ENCODE measurements at regions not wholly inside any gene's neighbourhood (a gene's known extent, or its start where the extent isn't known, plus 50 kb on each side); places are given as distances from the start of the nearest gene placed in this dataset.

DNA sequence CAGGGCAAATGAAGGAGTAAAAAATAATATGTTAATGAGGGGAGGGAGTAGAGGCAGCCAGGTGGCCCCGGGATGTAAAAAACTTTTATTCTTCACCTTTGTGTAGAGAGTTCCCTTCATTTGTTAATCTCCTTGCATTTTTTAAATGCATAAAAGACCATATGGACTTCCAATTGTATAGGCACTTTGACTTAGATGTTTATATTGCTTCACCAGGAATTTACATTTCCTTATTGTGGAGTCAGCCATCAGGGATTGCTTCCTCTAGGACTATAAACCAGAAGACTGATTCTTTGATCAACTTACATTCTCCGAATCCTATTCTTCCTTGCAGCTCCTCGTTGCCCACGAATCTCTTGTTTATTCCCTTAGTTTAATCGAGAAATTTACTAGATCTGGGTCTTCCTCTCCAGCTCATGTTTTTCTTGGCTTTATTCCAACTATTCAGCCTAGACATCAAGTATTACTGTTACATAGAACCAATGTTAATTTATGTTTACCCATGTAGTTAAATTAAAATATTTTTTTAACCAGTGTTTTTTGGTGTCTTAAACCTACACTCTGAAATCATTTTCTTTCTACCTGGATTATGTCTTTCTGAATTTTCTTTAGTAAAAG is 1187.0 kb upstream of the SLC10A2 start:
- H3K4me3 Mint-ChIP-seq: no peak overlapping the region
- no peaks in the 10 kb centered on the region for H3K36me3 Mint-ChIP-seq (ENCODE audit: low read depth)
- no peak for TF ChIP-seq CTCF (IDR thresholded peaks at IDR 0.05; ENCODE audit: unreplicated experiment in 3 of 3)
- H3K9me3 Mint-ChIP-seq: no peaks in the 10 kb centered on the region
- peaks cover 13% of the 10 kb centered on the region for H3K4me1 Mint-ChIP-seq
- H3K27ac Mint-ChIP-seq: peak overlapping the region in 2 of 3 experiments; percentile 11
- H3K27me3 Mint-ChIP-seq (ENCODE audit: low read depth): no peaks in the 10 kb centered on the region

- Mint-ChIP-seq H3K36me3 (ENCODE audit: low read depth) (no peaks in the 10 kb centered on the region), H3K4me1 (peaks cover 13% of the 10 kb centered on the region), H3K4me3 (no peak overlapping the region), H3K9me3 (no peaks in the 10 kb centered on the region), H3K27me3 (ENCODE audit: low read depth) (no peaks in the 10 kb centered on the region), H3K27ac (no peak overlapping the region)
- no peak for TF ChIP-seq CTCF (IDR thresholded peaks at IDR 0.05; ENCODE audit: unreplicated experiment in 3 of 3)
These were observed 1185.7 kb upstream of the SLC10A2 start for GRCh38 chr13:104251931-104252330.

DNA sequence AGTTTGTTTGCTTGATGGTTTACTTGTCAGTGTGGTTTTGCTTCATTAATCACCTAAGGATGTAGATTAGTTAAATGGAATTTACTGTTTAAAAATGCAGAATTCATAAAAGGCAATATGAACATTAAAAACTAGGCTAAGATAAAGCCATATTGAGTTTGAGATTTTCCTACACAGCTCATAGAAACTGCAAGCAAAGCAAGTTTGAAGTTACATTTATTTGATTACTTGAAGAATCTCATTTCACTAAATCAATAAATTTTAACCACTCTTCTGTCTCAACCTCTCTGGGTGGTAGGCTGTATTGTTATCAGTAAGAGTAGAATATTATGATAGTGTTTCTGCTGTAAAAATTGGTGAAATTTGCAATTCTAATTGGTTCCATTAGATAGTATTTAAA is 1180.7 kb upstream of the SLC10A2 start:
- no peak overlapping the region for H3K27ac Mint-ChIP-seq
- no peak overlapping the region for H3K4me3 Mint-ChIP-seq
- TF ChIP-seq CTCF (IDR thresholded peaks at IDR 0.05; ENCODE audit: unreplicated experiment in 3 of 3): no peak
- no peaks in the 10 kb centered on the region for H3K4me1 Mint-ChIP-seq
- no peaks in the 10 kb centered on the region for H3K9me3 Mint-ChIP-seq
- no peaks in the 10 kb centered on the region for H3K36me3 Mint-ChIP-seq (ENCODE audit: low read depth)
- no peaks in the 10 kb centered on the region for H3K27me3 Mint-ChIP-seq (ENCODE audit: low read depth)

DNA sequence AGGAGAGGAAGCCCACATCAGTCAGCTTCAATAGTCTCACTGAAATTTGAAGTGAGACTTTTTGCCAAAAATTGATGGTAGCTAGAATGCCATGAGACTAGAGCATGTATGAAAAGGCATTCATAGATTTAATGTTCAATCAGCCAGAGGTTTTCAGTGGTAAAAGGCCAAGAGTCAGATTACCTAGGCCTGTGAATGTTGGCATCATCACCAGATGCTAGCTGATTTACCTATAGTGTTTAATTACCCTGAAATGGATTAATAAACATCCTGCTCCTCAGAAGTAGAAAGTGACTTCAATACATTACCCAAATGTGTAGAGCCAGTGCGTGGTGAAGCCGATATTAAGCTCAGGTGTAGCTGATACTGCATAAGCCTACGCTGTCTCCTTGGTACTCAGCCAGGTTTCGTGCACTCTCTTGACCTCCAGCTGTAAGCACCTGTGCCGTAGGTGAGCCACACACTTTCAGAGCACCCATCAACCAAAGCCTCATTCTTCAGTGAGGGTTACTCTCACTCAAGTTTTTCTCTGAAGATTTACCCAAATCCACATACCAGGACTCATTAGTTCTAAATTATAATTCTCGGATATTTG is 1140.3 kb upstream of the SLC10A2 start:
- no peak for TF ChIP-seq CTCF (IDR thresholded peaks at IDR 0.05; ENCODE audit: unreplicated experiment in 3 of 3)
- H3K4me1 Mint-ChIP-seq: no peaks in the 10 kb centered on the region
- H3K36me3 Mint-ChIP-seq (ENCODE audit: low read depth): no peaks in the 10 kb centered on the region
- no peaks in the 10 kb centered on the region for H3K9me3 Mint-ChIP-seq
- H3K4me3 Mint-ChIP-seq: no peak overlapping the region
- H3K27ac Mint-ChIP-seq: no peak overlapping the region
- H3K27me3 Mint-ChIP-seq (ENCODE audit: low read depth): no peaks in the 10 kb centered on the region

DNA sequence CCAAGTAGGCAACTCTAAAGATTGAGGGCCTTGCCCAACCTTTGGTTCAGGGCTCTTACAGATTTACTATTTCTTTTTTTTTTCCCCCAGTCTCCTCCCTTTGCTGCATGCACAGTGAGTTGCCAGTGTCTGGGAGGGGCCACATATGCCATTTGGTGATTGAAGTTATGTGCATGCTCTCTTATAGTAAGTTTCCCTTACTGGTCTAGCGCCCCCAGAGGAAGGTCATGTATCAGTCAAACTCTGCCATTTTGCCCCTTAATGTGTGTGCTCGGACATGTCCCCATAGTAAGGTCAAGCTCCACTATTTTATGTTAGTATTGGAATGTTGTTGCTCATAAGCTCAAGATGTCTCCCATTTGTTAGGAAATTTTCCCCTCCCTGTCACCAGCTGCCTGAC is 1138.0 kb upstream of the SLC10A2 start:
- no peak overlapping the region for H3K27ac Mint-ChIP-seq
- H3K27me3 Mint-ChIP-seq (ENCODE audit: low read depth): no peaks in the 10 kb centered on the region
- H3K9me3 Mint-ChIP-seq: no peaks in the 10 kb centered on the region
- H3K36me3 Mint-ChIP-seq (ENCODE audit: low read depth): no peaks in the 10 kb centered on the region
- TF ChIP-seq CTCF (IDR thresholded peaks at IDR 0.05; ENCODE audit: unreplicated experiment in 3 of 3): no peak
- H3K4me3 Mint-ChIP-seq: no peak overlapping the region
- no peaks in the 10 kb centered on the region for H3K4me1 Mint-ChIP-seq

DNA sequence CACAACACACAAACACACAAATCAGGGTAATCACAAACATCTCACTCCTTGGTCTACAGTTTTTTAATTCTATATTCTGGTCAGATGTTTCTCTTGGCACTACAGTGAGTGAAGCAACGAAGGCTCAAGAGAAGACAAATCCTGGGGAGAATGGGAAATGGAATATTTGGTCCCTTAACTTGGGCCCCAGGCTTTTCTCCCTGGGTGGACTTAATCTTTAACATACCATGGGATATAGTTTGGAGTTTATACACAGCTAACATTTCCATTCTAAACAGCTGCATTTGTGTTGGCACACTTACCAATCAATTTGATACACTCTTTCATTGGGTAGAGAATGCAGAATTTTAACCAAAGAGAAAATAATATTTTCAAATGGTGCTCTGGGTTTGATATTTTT is 1132.6 kb upstream of the SLC10A2 start:
- Mint-ChIP-seq H3K4me3 (no peak overlapping the region), H3K36me3 (ENCODE audit: low read depth) (no peaks in the 10 kb centered on the region), H3K4me1 (peaks cover 8% of the 10 kb centered on the region), H3K9me3 (no peaks in the 10 kb centered on the region), H3K27ac (no peak overlapping the region), H3K27me3 (ENCODE audit: low read depth) (no peaks in the 10 kb centered on the region)
- no peak for TF ChIP-seq CTCF (IDR thresholded peaks at IDR 0.05; ENCODE audit: unreplicated experiment in 3 of 3)
